ENCODE measurements at regions not wholly inside any gene's neighbourhood (a gene's known extent, or its start where the extent isn't known, plus 50 kb on each side); places are given as distances from the start of the nearest gene placed in this dataset.

- DNase-seq (no peak), ATAC-seq (no peak)
- POLR2A ChIA-PET = no interaction called here
- H3K27ac Mint-ChIP-seq = no peak overlapping the region
- H3K9me3 Mint-ChIP-seq = peaks cover 0 to 9% (median 0%) of the 10 kb centered on the region in 9 donors
- H3K36me3 Mint-ChIP-seq = no peaks in the 10 kb centered on the region
- peaks cover 0 to 12% (median 2%) of the 10 kb centered on the region in 5 donors for H3K27me3 Mint-ChIP-seq
- H3K4me1 Mint-ChIP-seq = no peaks in the 10 kb centered on the region
- H3K4me3 Mint-ChIP-seq = no peak overlapping the region
Measured at GRCh38 chr16:13573903-13574302, 346.1 kb upstream of the ERCC4 start.

DNA sequence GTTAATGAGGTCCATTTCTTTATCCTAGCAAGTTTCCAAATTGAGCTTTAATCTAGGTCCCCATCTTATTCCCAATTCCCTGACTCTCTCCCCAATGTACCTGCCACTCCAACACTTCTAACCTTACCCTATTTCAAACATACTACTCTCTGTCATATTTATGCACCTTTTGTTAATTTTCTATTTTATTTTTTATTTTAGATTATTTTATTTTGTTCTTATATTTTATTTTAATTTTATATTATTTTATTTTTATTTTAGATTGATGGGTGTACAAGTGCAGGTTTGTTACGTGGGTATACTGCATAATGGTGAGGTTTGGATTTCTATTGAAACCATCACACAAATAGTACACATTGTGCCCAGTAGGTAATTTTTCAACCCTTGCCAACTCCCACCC, 333.9 kb upstream of the ERCC4 start:
- no peak for ATAC-seq
- Mint-ChIP-seq H3K27me3 (peaks cover 0 to 2% (median 0%) of the 10 kb centered on the region in 5 donors), H3K4me1 (no peaks in the 10 kb centered on the region), H3K4me3 (no peak overlapping the region), H3K27ac (no peak overlapping the region), H3K9me3 (peaks cover 0 to 6% (median 0%) of the 10 kb centered on the region in 9 donors), H3K36me3 (peaks cover 0 to 6% (median 0%) of the 10 kb centered on the region in 3 donors)
- no peak for DNase-seq
- POLR2A ChIA-PET = no interaction called here

GRCh38 chr16:13587181-13587580, 332.8 kb upstream of the ERCC4 start:
- no peak overlapping the region for H3K27ac Mint-ChIP-seq

GRCh38 chr16:13594823-13595222, 325.1 kb upstream of the ERCC4 start:
- Mint-ChIP-seq H3K27ac (no peak overlapping the region), H3K4me3 (no peak overlapping the region), H3K27me3 (peaks cover 0 to 7% (median 2%) of the 10 kb centered on the region in 5 donors), H3K4me1 (no peaks in the 10 kb centered on the region), H3K36me3 (peaks cover 0 to 4% (median 0%) of the 10 kb centered on the region in 3 donors), H3K9me3 (peaks cover 0 to 10% (median 0%) of the 10 kb centered on the region in 9 donors)
- DNase-seq = no peak
- no peak for ATAC-seq
- POLR2A ChIA-PET = no interaction called here

More at GRCh38 chr16:13587181-13587580, 332.8 kb upstream of the ERCC4 start:
- DNase-seq = no peak
- peaks cover 0 to 2% (median 0%) of the 10 kb centered on the region in 5 donors for H3K27me3 Mint-ChIP-seq
- peaks cover 0 to 6% (median 0%) of the 10 kb centered on the region in 3 donors for H3K36me3 Mint-ChIP-seq
- H3K4me1 Mint-ChIP-seq = no peaks in the 10 kb centered on the region
- POLR2A ChIA-PET = no interaction called here
- peaks cover 0 to 6% (median 0%) of the 10 kb centered on the region in 9 donors for H3K9me3 Mint-ChIP-seq
- H3K4me3 Mint-ChIP-seq = no peak overlapping the region
- ATAC-seq = no peak

GRCh38 chr16:13606804-13607203, 313.1 kb upstream of the ERCC4 start:
- no peaks in the 10 kb centered on the region for H3K4me1 Mint-ChIP-seq
- H3K27me3 Mint-ChIP-seq = peaks cover 0 to 5% (median 1%) of the 10 kb centered on the region in 5 donors
- POLR2A ChIA-PET = no interaction called here
- H3K36me3 Mint-ChIP-seq = no peaks in the 10 kb centered on the region
- no peak overlapping the region for H3K4me3 Mint-ChIP-seq
- ATAC-seq (no peak), DNase-seq (no peak)
- H3K27ac Mint-ChIP-seq = no peak overlapping the region
- peaks cover 0 to 14% (median 3%) of the 10 kb centered on the region in 9 donors for H3K9me3 Mint-ChIP-seq

- Mint-ChIP-seq H3K36me3 (no peaks in the 10 kb centered on the region), H3K27me3 (peaks cover 0 to 5% (median 1%) of the 10 kb centered on the region in 5 donors), H3K27ac (no peak overlapping the region), H3K4me1 (no peaks in the 10 kb centered on the region), H3K4me3 (no peak overlapping the region), H3K9me3 (peaks cover 0 to 14% (median 3%) of the 10 kb centered on the region in 9 donors)
- DNase-seq = no peak
- POLR2A ChIA-PET = no interaction called here
- ATAC-seq = no peak
Measured at GRCh38 chr16:13607289-13607688, 312.7 kb upstream of the ERCC4 start.

GRCh38 chr16:13611596-13611995, 308.4 kb upstream of the ERCC4 start:
- no peak overlapping the region for H3K4me3 Mint-ChIP-seq
- POLR2A ChIA-PET = no interaction called here
- DNase-seq (no peak), ATAC-seq (no peak)
- peaks cover 0 to 19% (median 4%) of the 10 kb centered on the region in 9 donors for H3K9me3 Mint-ChIP-seq
- H3K27ac Mint-ChIP-seq = no peak overlapping the region
- no peaks in the 10 kb centered on the region for H3K4me1 Mint-ChIP-seq
- H3K27me3 Mint-ChIP-seq = peaks cover 0 to 5% (median 0%) of the 10 kb centered on the region in 5 donors
- H3K36me3 Mint-ChIP-seq = no peaks in the 10 kb centered on the region

GRCh38 chr16:13612623-13613022, 307.3 kb upstream of the ERCC4 start:
- Mint-ChIP-seq H3K36me3 (no peaks in the 10 kb centered on the region), H3K4me3 (no peak overlapping the region), H3K9me3 (peaks cover 0 to 19% (median 7%) of the 10 kb centered on the region in 9 donors), H3K27ac (no peak overlapping the region), H3K27me3 (peaks cover 0 to 10% (median 0%) of the 10 kb centered on the region in 5 donors), H3K4me1 (no peaks in the 10 kb centered on the region)
- POLR2A ChIA-PET = no interaction called here
- ATAC-seq (no peak), DNase-seq (no peak)

- Mint-ChIP-seq H3K4me3 (no peak overlapping the region), H3K9me3 (peaks cover 0 to 19% (median 5%) of the 10 kb centered on the region in 9 donors), H3K4me1 (no peaks in the 10 kb centered on the region), H3K36me3 (no peaks in the 10 kb centered on the region), H3K27me3 (peaks cover 0 to 10% (median 0%) of the 10 kb centered on the region in 5 donors), H3K27ac (no peak overlapping the region)
- ATAC-seq = no peak
- DNase-seq = no peak
- POLR2A ChIA-PET = no interaction called here
Measured at GRCh38 chr16:13613165-13613564, 306.8 kb upstream of the ERCC4 start.

GRCh38 chr16:13621639-13622038, 298.3 kb upstream of the ERCC4 start:
- DNase-seq (no peak), ATAC-seq (no peak)
- peaks cover 0 to 3% (median 0%) of the 10 kb centered on the region in 9 donors for H3K9me3 Mint-ChIP-seq
- H3K4me1 Mint-ChIP-seq = no peaks in the 10 kb centered on the region
- POLR2A ChIA-PET = no interaction called here
- H3K27ac Mint-ChIP-seq = no peak overlapping the region
- no peak overlapping the region for H3K4me3 Mint-ChIP-seq
- no peaks in the 10 kb centered on the region for H3K36me3 Mint-ChIP-seq
- peaks cover 1 to 19% (median 4%) of the 10 kb centered on the region in 5 donors for H3K27me3 Mint-ChIP-seq

GRCh38 chr16:13628156-13628555, 291.8 kb upstream of the ERCC4 start:
- Mint-ChIP-seq H3K4me1 (no peaks in the 10 kb centered on the region), H3K9me3 (peaks cover 0 to 4% (median 0%) of the 10 kb centered on the region in 9 donors), H3K4me3 (no peak overlapping the region), H3K27me3 (peaks cover 0 to 4% (median 0%) of the 10 kb centered on the region in 5 donors), H3K36me3 (no peaks in the 10 kb centered on the region), H3K27ac (no peak overlapping the region)
- DNase-seq (no peak), ATAC-seq (no peak)
- POLR2A ChIA-PET = no interaction called here

- DNase-seq (no peak), ATAC-seq (no peak)
- peaks cover 0 to 4% (median 0%) of the 10 kb centered on the region in 5 donors for H3K27me3 Mint-ChIP-seq
- peaks cover 0 to 4% (median 0%) of the 10 kb centered on the region in 9 donors for H3K9me3 Mint-ChIP-seq
- H3K4me1 Mint-ChIP-seq = no peaks in the 10 kb centered on the region
- no peak overlapping the region for H3K4me3 Mint-ChIP-seq
- POLR2A ChIA-PET = no interaction called here
- H3K27ac Mint-ChIP-seq = no peak overlapping the region
- H3K36me3 Mint-ChIP-seq = no peaks in the 10 kb centered on the region
Measured at GRCh38 chr16:13629704-13630103, 290.2 kb upstream of the ERCC4 start.

DNA sequence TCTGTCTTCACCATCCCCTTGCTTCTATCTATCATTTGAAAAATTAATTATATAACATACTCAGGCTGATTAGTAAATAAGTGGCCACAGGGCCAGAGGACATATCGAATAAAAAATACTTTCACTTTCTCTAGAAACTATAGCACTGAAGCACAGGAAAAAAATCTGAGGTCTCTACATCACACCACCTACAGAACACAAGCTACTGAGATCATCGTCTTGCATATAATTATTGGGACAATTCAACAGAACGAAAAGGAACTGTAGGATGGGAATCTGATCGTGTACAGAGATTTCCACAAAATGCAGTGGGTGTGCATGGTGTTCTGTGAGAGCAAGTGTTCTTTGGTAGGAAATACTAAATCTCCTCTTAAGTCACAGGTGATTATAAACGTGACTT, 289.6 kb upstream of the ERCC4 start:
- no peak for DNase-seq
- POLR2A ChIA-PET = no interaction called here
- Mint-ChIP-seq H3K36me3 (no peaks in the 10 kb centered on the region), H3K27me3 (peaks cover 0 to 4% (median 0%) of the 10 kb centered on the region in 5 donors), H3K4me3 (no peak overlapping the region), H3K4me1 (no peaks in the 10 kb centered on the region), H3K27ac (no peak overlapping the region), H3K9me3 (peaks cover 0 to 4% (median 0%) of the 10 kb centered on the region in 9 donors)
- ATAC-seq = no peak

DNA sequence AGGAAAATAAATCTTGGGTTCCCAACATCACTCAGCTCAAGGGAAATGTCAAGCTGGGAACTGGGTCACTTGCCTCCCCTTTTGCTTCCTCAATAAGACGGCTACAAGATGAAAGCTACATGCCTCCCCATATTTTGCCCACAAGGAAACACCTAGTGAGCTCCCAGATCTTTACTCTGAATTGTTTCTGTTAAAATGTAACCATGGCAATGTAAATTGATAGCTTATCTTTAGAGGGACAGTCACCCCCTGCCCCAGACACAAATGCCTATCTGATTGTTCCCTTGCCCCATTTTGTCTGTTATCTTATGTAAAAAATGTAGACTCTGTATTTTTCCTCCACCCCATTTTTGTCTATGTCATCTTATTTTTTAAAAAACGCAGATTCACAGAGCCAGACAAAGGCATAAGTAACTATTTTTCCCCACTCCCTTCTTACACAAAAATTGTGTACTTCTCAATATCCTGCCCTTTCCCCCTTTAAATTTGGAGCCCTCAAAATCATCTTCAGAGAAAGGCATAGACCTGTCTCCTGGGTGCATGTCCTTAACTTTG, 288.7 kb upstream of the ERCC4 start:
- Mint-ChIP-seq H3K36me3 (no peaks in the 10 kb centered on the region), H3K9me3 (peaks cover 0 to 4% (median 0%) of the 10 kb centered on the region in 9 donors), H3K4me1 (no peaks in the 10 kb centered on the region), H3K27ac (no peak overlapping the region), H3K27me3 (peaks cover 0 to 4% (median 0%) of the 10 kb centered on the region in 5 donors), H3K4me3 (no peak overlapping the region)
- ATAC-seq (no peak), DNase-seq (no peak)
- POLR2A ChIA-PET = no interaction called here
